ENCODE measurements at regions not wholly inside any gene's neighbourhood (a gene's known extent, or its start where the extent isn't known, plus 50 kb on each side); places are given as distances from the start of the nearest gene placed in this dataset.
A peak's percentile ranks its signal among the peaks of the same experiment; 100 is the strongest.

GRCh38 chr2:235140801-235141081 is 188.9 kb downstream of the SH3BP4 start:
- H3K4me3 ChIP-seq: no peak overlapping the region
- ATAC-seq: no peak
- ChIA-PET POLR2A (no interaction called here), CTCF (interaction anchor here (0.6 to 17.5 kb wide), 4 partner anchors 147 to 613 kb away, joined by 3 to 205 read pairs (median 3); no protein-coding TSS in a partner anchor)
- DNase-seq (ENCODE audit: low read depth in 1 of 2, low spot score in 1 of 2): no peak
- no peak overlapping the region for H3K4me2 ChIP-seq
- H3K4me1 ChIP-seq: peaks cover 21% of the 10 kb centered on the region
- 98% methylated on average over 5 of the region's 5 CpGs for WGBS (ENCODE audit: missing lambda C conversion rate)
- H3K27ac ChIP-seq: peak overlapping the region in 1 of 2 experiments; percentile 30; a peak in 2 of 6 replicates
- no peaks in the 10 kb centered on the region for H3K9me3 ChIP-seq
- TF ChIP-seq ELK1 (IDR thresholded peaks at IDR 0.05; ENCODE audit: low read depth, low read length) (no peak), CEBPB (IDR thresholded peaks at IDR 0.05) (no peak), RAD21 (conservative IDR thresholded peaks at IDR 0.05 in 1 of 2, IDR thresholded peaks at IDR 0.05 in 1 of 2) (no peak), RFX5 (IDR thresholded peaks at IDR 0.05) (no peak), FOSL2 (IDR thresholded peaks at IDR 0.05) (no peak), FOSL2 (CRISPR knock-in tag; IDR thresholded peaks at IDR 0.05) (no peak), CHD2 (IDR thresholded peaks at IDR 0.05; ENCODE audit: low read length, partially characterized antibody) (no peak), RARB (CRISPR knock-in tag; IDR thresholded peaks at IDR 0.05) (no peak), MAZ (IDR thresholded peaks at IDR 0.05; ENCODE audit: borderline replicate concordance, low read depth, low read length) (no peak), ZFP36 (IDR thresholded peaks at IDR 0.05; ENCODE audit: borderline replicate concordance, partially characterized antibody) (no peak), TP53 (CRISPR knock-in tag; IDR thresholded peaks at IDR 0.05) (no peak), USF2 (IDR thresholded peaks at IDR 0.05) (no peak), HMGXB4 (CRISPR knock-in tag; IDR thresholded peaks at IDR 0.05; ENCODE audit: borderline replicate concordance) (no peak), HOXA7 (CRISPR knock-in tag; IDR thresholded peaks at IDR 0.05) (no peak)
- no peak for FAIRE-seq

- H3K4me1 ChIP-seq: peaks cover 15% of the 10 kb centered on the region
- 93% methylated on average over 12 of the region's 12 CpGs for WGBS (ENCODE audit: missing lambda C conversion rate)
- H3K27ac ChIP-seq: peak overlapping the region; percentile 66 to 77; a peak in 3 of 6 replicates
- ChIA-PET CTCF (interaction anchor here (0.7 to 17.5 kb wide), 5 partner anchors 146 to 605 kb away, joined by 3 to 205 read pairs (median 3); no protein-coding TSS in a partner anchor), POLR2A (no interaction called here)
- H3K4me2 ChIP-seq: no peak overlapping the region
- no peak for FAIRE-seq
- no peak for TF ChIP-seq JUNB (IDR thresholded peaks at IDR 0.05)
- no peaks in the 10 kb centered on the region for H3K9me3 ChIP-seq
- ATAC-seq: no peak
- no peak for DNase-seq (ENCODE audit: low read depth in 1 of 2, low spot score in 1 of 2)
- H3K4me3 ChIP-seq: no peak overlapping the region
Observed at GRCh38 chr2:235141411-235142128, 189.8 kb downstream of the SH3BP4 start.

- CTCF ChIA-PET: interaction anchor here (0.6 to 17.5 kb wide), 5 partner anchors 28 to 604 kb away, joined by 3 to 205 read pairs (median 5); no protein-coding TSS in a partner anchor
- H3K4me2 ChIP-seq: peak overlapping the region; percentile 50
- DNase-seq (ENCODE audit: low read depth in 1 of 2, low spot score in 1 of 2) (peak in 1 of 2 experiments; percentile 62), FAIRE-seq (no peak), ATAC-seq (peak; percentile 44 to 70; a peak in 5 of 6 replicates)
- peak overlapping the region; percentile 66 to 77 for H3K27ac ChIP-seq
- POLR2A ChIA-PET: no interaction called here
- H3K4me3 ChIP-seq: no peak overlapping the region
- H3K9me3 ChIP-seq: no peaks in the 10 kb centered on the region
- WGBS (ENCODE audit: missing lambda C conversion rate): 5% methylated on average over 4 of the region's 4 CpGs
- no peak for TF ChIP-seq MAX (IDR thresholded peaks at IDR 0.05)
- TF ChIP-seq SMC3 (IDR thresholded peaks at IDR 0.05): no peak
- no peak for TF ChIP-seq ESRRA (IDR thresholded peaks at IDR 0.05; ENCODE audit: borderline replicate concordance, low read length)
- no peak for TF ChIP-seq NPAS2 (CRISPR knock-in tag; IDR thresholded peaks at IDR 0.05; ENCODE audit: borderline replicate concordance)
- no peak for TF ChIP-seq FOSL2 (IDR thresholded peaks at IDR 0.05)
- no peak for TF ChIP-seq FOSL2 (CRISPR knock-in tag; IDR thresholded peaks at IDR 0.05)
- no peak for TF ChIP-seq HES2 (IDR thresholded peaks at IDR 0.05)
- H3K4me1 ChIP-seq: peaks cover 14% of the 10 kb centered on the region
Observed at GRCh38 chr2:235142601-235143000, 190.8 kb downstream of the SH3BP4 start.
